Keratinocyte (primary cell): ENCODE measurements at regions not wholly inside any gene's neighbourhood (a gene's known extent, or its start where the extent isn't known, plus 50 kb on each side); places are given as distances from the start of the nearest gene placed in this dataset.

ENCODE experiments used
- DNase-seq: peaks from one replicate; pipeline ENCODE4 v3.0.0-alpha.2; 2011; ENCODE audit warnings: low read depth, missing footprints, low spot score
- FAIRE-seq: peaks from 2 replicates; lab custom pipeline; 2011; peaks lifted over from hg19 to GRCh38; lab: Jason Lieb, UNC
- H2AFZ ChIP-seq: 2 replicates; pipeline ENCODE4 v1.6.0; 2012; ENCODE audit warnings: low read length, control low read depth, inconsistent platforms; ENCODE audit not compliant: control insufficient read depth
- H3K27ac ChIP-seq: 2 replicates; pipeline ENCODE4 v1.5.1; 2011; ENCODE audit warnings: low read length; ENCODE audit not compliant: control insufficient read depth, insufficient read depth
- H3K27me3 ChIP-seq: 3 replicates; pipeline ENCODE4 v1.6.0; 2011; ENCODE audit warnings: low read length; ENCODE audit not compliant: control insufficient read depth, insufficient read depth; ENCODE audit errors: extremely low read depth
- H3K36me3 ChIP-seq, 2 experiments: 2 replicates in 1 of 2; 3 replicates in 1 of 2; pipeline ENCODE4 v1.5.1; 2011; ENCODE audit warnings: low read length in 2 of 2, mild to moderate bottlenecking in 1 of 2; ENCODE audit not compliant: control insufficient read depth in 2 of 2, insufficient read depth in 2 of 2; ENCODE audit errors: extremely low read depth in 1 of 2
- H3K4me1 ChIP-seq: 3 replicates; pipeline ENCODE4 v1.5.1; 2011; ENCODE audit warnings: low read length; ENCODE audit not compliant: control insufficient read depth, insufficient read depth; ENCODE audit errors: extremely low read depth
- H3K4me2 ChIP-seq: 3 replicates; pipeline ENCODE4 v1.6.0; 2011; ENCODE audit warnings: low read depth, low read length; ENCODE audit not compliant: control insufficient read depth, insufficient read depth; ENCODE audit errors: extremely low read depth
- H3K4me3 ChIP-seq, 3 experiments: fragments of 200-600 bp in 1 of 3; sonication (generic) in 1 of 3; 2 replicates in 2 of 3; 3 replicates in 1 of 3; pipeline ENCODE4 v1.5.1; 2011 to 2016; ENCODE audit warnings: low read length in 3 of 3, mild to moderate bottlenecking in 3 of 3, control low read depth in 2 of 3, inconsistent platforms in 1 of 3, low read depth in 1 of 3, mixed read lengths in 1 of 3, mixed run types in 1 of 3, moderate library complexity in 1 of 3; ENCODE audit not compliant: control insufficient read depth in 2 of 3, insufficient read depth in 2 of 3; ENCODE audit errors: extremely low read depth in 1 of 3
- H3K79me2 ChIP-seq: 2 replicates; pipeline ENCODE4 v1.6.0; 2012; ENCODE audit warnings: low read length; ENCODE audit not compliant: control insufficient read depth, insufficient read depth
- H3K9ac ChIP-seq: 3 replicates; pipeline ENCODE4 v1.6.0; 2011; ENCODE audit warnings: low read length; ENCODE audit not compliant: control insufficient read depth, insufficient read depth; ENCODE audit errors: extremely low read depth
- H3K9me1 ChIP-seq: 3 replicates; pipeline ENCODE4 v1.6.0; 2011; ENCODE audit warnings: low read length; ENCODE audit not compliant: control insufficient read depth, insufficient read depth; ENCODE audit errors: extremely low read depth
- H3K9me3 ChIP-seq: 2 replicates; pipeline ENCODE4 v1.5.1; 2012; ENCODE audit warnings: low read depth, low read length; ENCODE audit not compliant: control insufficient read depth
- H4K20me1 ChIP-seq: 3 replicates; pipeline ENCODE4 v1.6.0; 2011; ENCODE audit warnings: low read length; ENCODE audit not compliant: control insufficient read depth, insufficient read depth; ENCODE audit errors: extremely low read depth
- EZH2 ChIP-seq: IDR thresholded peaks from one replicate; pipeline ENCODE4 v1.6.1; 2012; ENCODE audit warnings: inconsistent platforms, mild to moderate bottlenecking, low read length, moderate library complexity
- dilution Hi-C: fragments of 300-500 bp; cut with MboI; formaldehyde crosslinking; loops from one replicate; pipeline ENCODE4 v1.7.0; 2020; ENCODE audit warnings: low sequenced_read_pairs; ENCODE audit not compliant: extremely low pct_ligation_motif_present
- TF ChIP-seq, protein P1 (sequence below), 3 experiments: IDR thresholded peaks in 1 of 3; conservative IDR thresholded peaks in 1 of 3; optimal IDR thresholded peaks in 1 of 3; 2 replicates in 2 of 3; 3 replicates in 1 of 3; pipeline versions ENCODE3 to v1.5.1; 2011; ENCODE audit warnings: low read length in 3 of 3, mild to moderate bottlenecking in 3 of 3, moderate library complexity in 2 of 3, control low read depth in 1 of 3, inconsistent platforms in 1 of 3; ENCODE audit not compliant: insufficient read depth in 2 of 3; ENCODE audit errors: extremely low read depth in 1 of 3

DNA sequence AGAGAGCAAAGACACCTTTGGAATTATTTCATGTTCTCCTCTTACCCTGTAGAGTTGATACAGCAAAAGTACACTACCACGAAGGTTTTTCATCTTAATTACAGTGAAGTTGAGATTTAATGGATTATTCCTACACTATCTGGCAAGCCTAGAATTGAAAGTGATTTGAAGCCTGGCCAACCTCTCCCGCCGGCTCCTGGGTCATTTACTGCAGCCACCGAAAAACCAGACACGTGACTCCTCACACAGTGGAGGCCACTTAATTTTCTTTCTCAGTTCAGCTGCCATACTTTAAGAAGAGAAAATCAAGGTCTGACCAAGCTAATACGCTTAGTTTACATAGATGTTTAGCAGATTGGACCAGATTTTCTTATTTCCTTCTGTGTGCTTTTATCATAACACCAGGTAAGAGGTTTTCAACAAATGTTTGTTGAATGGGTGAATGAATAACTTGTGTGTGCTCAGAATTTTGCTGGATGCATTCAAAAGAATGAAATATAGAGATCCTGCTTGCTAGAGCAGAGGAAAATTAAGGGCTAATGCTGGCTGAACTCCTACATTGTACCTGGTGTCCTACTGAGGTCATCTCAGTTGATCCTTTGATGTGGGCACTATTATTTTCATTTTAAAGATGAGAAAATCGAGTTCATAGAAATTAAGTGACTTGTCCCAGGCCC, 97.2 kb upstream of the PDE10A start:
- H3K36me3 ChIP-seq = no peaks in the 10 kb centered on the region
- no peak overlapping the region for H3K27ac ChIP-seq
- no peak overlapping the region for H3K4me2 ChIP-seq
- no peak overlapping the region for H3K4me3 ChIP-seq
- H3K79me2 ChIP-seq = no peaks in the 10 kb centered on the region
- H3K4me1 ChIP-seq = no peaks in the 10 kb centered on the region
- no peaks in the 10 kb centered on the region for H3K9me3 ChIP-seq
- no peak overlapping the region for H2AFZ ChIP-seq
- no peak for FAIRE-seq
- no peak overlapping the region for H3K9ac ChIP-seq
- dilution Hi-C loops = no loop called here
- TF ChIP-seq EZH2 = no peak
- TF ChIP-seq, protein P1, sequence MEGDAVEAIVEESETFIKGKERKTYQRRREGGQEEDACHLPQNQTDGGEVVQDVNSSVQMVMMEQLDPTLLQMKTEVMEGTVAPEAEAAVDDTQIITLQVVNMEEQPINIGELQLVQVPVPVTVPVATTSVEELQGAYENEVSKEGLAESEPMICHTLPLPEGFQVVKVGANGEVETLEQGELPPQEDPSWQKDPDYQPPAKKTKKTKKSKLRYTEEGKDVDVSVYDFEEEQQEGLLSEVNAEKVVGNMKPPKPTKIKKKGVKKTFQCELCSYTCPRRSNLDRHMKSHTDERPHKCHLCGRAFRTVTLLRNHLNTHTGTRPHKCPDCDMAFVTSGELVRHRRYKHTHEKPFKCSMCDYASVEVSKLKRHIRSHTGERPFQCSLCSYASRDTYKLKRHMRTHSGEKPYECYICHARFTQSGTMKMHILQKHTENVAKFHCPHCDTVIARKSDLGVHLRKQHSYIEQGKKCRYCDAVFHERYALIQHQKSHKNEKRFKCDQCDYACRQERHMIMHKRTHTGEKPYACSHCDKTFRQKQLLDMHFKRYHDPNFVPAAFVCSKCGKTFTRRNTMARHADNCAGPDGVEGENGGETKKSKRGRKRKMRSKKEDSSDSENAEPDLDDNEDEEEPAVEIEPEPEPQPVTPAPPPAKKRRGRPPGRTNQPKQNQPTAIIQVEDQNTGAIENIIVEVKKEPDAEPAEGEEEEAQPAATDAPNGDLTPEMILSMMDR (optimal IDR thresholded peaks at IDR 0.05 in 1 of 3, IDR thresholded peaks at IDR 0.05 in 1 of 3, conservative IDR thresholded peaks at IDR 0.05 in 1 of 3; ENCODE audit: extremely low read depth in 1 of 3, insufficient read depth in 2 of 3, low read length in 3 of 3) = no peak
- H3K9me1 ChIP-seq = no peaks in the 10 kb centered on the region
- H3K27me3 ChIP-seq = no peaks in the 10 kb centered on the region
- H4K20me1 ChIP-seq = no peaks in the 10 kb centered on the region
- no peak for DNase-seq

DNA sequence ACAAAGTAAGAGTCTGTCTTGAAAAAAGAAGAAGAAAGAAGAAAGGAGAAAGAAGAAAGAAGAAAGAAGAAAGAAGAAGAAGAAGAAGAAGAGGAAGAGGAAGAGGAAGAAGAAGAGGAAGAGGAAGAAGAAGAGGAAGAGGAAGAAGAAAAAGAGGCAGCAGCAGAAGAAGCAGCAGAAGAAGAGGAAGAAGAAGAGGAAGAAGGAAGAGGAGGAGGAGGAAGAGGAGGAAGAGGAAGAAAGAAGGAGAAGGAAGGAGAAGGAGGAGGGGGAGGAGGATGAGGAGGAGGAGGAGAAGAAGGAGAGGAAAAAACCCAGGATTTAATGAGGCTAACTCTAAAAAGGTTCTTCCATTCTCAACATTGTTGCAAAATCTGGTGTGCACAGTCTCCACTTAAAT, 95.4 kb upstream of the PDE10A start:
- FAIRE-seq = no peak

More for the DNA sequence above, 95.4 kb upstream of the PDE10A start:
- no peak overlapping the region for H3K9ac ChIP-seq
- H3K4me2 ChIP-seq = no peak overlapping the region
- no peak for DNase-seq
- no peak for TF ChIP-seq EZH2
- TF ChIP-seq, protein P1 (optimal IDR thresholded peaks at IDR 0.05 in 1 of 3, IDR thresholded peaks at IDR 0.05 in 1 of 3, conservative IDR thresholded peaks at IDR 0.05 in 1 of 3; ENCODE audit: extremely low read depth in 1 of 3, insufficient read depth in 2 of 3, low read length in 3 of 3) = no peak
- H3K4me1 ChIP-seq = no peaks in the 10 kb centered on the region
- no peaks in the 10 kb centered on the region for H3K36me3 ChIP-seq
- H3K9me3 ChIP-seq = no peaks in the 10 kb centered on the region
- H4K20me1 ChIP-seq = no peaks in the 10 kb centered on the region
- no peaks in the 10 kb centered on the region for H3K9me1 ChIP-seq
- H2AFZ ChIP-seq = no peak overlapping the region
- H3K79me2 ChIP-seq = no peaks in the 10 kb centered on the region
- no peaks in the 10 kb centered on the region for H3K27me3 ChIP-seq
- H3K27ac ChIP-seq = no peak overlapping the region
- dilution Hi-C loops = no loop called here
- H3K4me3 ChIP-seq = no peak overlapping the region
